Psoas muscle (tissue), 7 donors: ENCODE measurements at regions not wholly inside any gene's neighbourhood (a gene's known extent, or its start where the extent isn't known, plus 50 kb on each side); places are given as distances from the start of the nearest gene placed in this dataset.

ENCODE experiments used
- ATAC-seq, 4 donors: fragments of 200-7000 bp; cut with Tn5 transposase; one replicate each; pipeline ENCODE4 v1.9.1; 2020; ENCODE audit warnings: moderate library complexity in 3 of 4, mild to moderate bottlenecking in 2 of 4
- DNase-seq, 2 donors: peaks; one replicate each; pipeline ENCODE4 v3.0.0-alpha.2; 2020
- H3K27ac ChIP-seq: fragments of 200-600 bp; one replicate; pipeline ENCODE4 v1.8.0; 2022
- H3K27me3 ChIP-seq, 3 donors: fragments of 200-600 bp in 1 of 3; one replicate each; pipeline versions ENCODE4 v1.6.1 to v1.8.0; 2013 to 2022; ENCODE audit warnings: low read length in 2 of 3, mild to moderate bottlenecking in 2 of 3, moderate library complexity in 1 of 3; ENCODE audit not compliant: insufficient read depth in 3 of 3
- H3K36me3 ChIP-seq, 2 donors: fragments of 200-600 bp in 1 of 2; one replicate each; pipeline versions ENCODE4 v1.6.1 to v1.8.0; 2013 to 2022; ENCODE audit warnings: low read depth in 1 of 2, mild to moderate bottlenecking in 1 of 2, moderate library complexity in 1 of 2; ENCODE audit not compliant: insufficient read depth in 1 of 2
- H3K4me1 ChIP-seq: fragments of 200-600 bp; one replicate; pipeline ENCODE4 v1.8.0; 2022
- H3K4me3 ChIP-seq: fragments of 200-600 bp; one replicate; pipeline ENCODE4 v1.8.0; 2022; ENCODE audit warnings: mild to moderate bottlenecking
- H3K9me3 ChIP-seq: fragments of 200-600 bp; one replicate; pipeline ENCODE4 v1.8.0; 2022
- CTCF ChIP-seq: fragments of 200-600 bp; IDR thresholded peaks from one replicate; pipeline ENCODE4 v1.8.0; 2022; ENCODE audit warnings: antibody characterized with exemption
- WGBS, 3 donors: extraction: QIAGEN DNeasy Blood & Tissue Kit; methylation state at CpG; one replicate each; pipeline versions ENCODE4 v1.1.6 to v1.1.7; 2013; 5-methylcytosine and 5-hydroxymethylcytosine counted together
- intact Hi-C, 2 donors: fragments of 100-400 bp; cut with DNase I; formaldehyde crosslinking; loops; one replicate each; pipeline versions ENCODE4 v1.11.0 to v1.14.2; 2022
- donor health status: healthy with polysubstance abuse.
- donor health status: DM: no; HTN: no; CAD: no; lungs with moderate emphysema.
- donor health status: Bipolar disorder and iron deficiency.
- donor health status: healthy.
- donor health status: DM: yes; HTN: yes; CAD: no.
- donor health status: DM: no; HTN: no; CAD: no.
- donor health status: DM: yes; HTN: yes; CAD: no.

- Histone ChIP-seq H3K9me3 (no peaks in the 10 kb centered on the region), H3K27me3 (no peaks in the 10 kb centered on the region), H3K27ac (peak overlapping the region; percentile 89), H3K4me1 (peaks cover 83% of the 10 kb centered on the region), H3K4me3 (no peak overlapping the region), H3K36me3 (no peaks in the 10 kb centered on the region)
- intact Hi-C loops, result no loop called here
- no peak for TF ChIP-seq CTCF
- DNase-seq (no peak), ATAC-seq (peak; percentile 85 to 90 (median 89))
- WGBS, 3 donors, result 15 to 25% (median 18%) methylated on average over 2 of the region's 2 CpGs
Measured at GRCh38 chr6:56798163-56798562, 155.5 kb upstream of the DST start.

- Histone ChIP-seq H3K4me1 (peaks cover 76% of the 10 kb centered on the region), H3K36me3 (no peaks in the 10 kb centered on the region), H3K27ac (peak overlapping the region; percentile 89), H3K9me3 (no peaks in the 10 kb centered on the region), H3K4me3 (no peak overlapping the region), H3K27me3 (no peaks in the 10 kb centered on the region)
- intact Hi-C loops, result no loop called here
- ATAC-seq (no peak), DNase-seq (no peak)
- no peak for TF ChIP-seq CTCF
- WGBS, 3 donors, result 28 to 48% (median 33%) methylated on average over 1 of the region's 1 CpG
Measured at GRCh38 chr6:56796196-56796532, 153.5 kb upstream of the DST start.

- DNase-seq (no peak), ATAC-seq (no peak)
- Histone ChIP-seq H3K9me3 (no peaks in the 10 kb centered on the region), H3K36me3 (no peaks in the 10 kb centered on the region), H3K4me3 (no peak overlapping the region), H3K27ac (peak overlapping the region; percentile 89), H3K27me3 (no peaks in the 10 kb centered on the region), H3K4me1 (peaks cover 82% of the 10 kb centered on the region)
- TF ChIP-seq CTCF, result no peak
- 76 to 88% (median 81%) methylated on average over 6 of the region's 6 CpGs for WGBS, 3 donors
- intact Hi-C loops, result no loop called here
Measured at GRCh38 chr6:56795466-56796195, 152.9 kb upstream of the DST start.

GRCh38 chr6:56794421-56794820, 151.7 kb upstream of the DST start:
- Histone ChIP-seq H3K27me3 (no peaks in the 10 kb centered on the region), H3K4me3 (peak overlapping the region; percentile 35), H3K9me3 (no peaks in the 10 kb centered on the region), H3K36me3 (no peaks in the 10 kb centered on the region), H3K4me1 (peaks cover 87% of the 10 kb centered on the region), H3K27ac (peak overlapping the region; percentile 89)
- TF ChIP-seq CTCF, result no peak
- ATAC-seq (peak in 1 of 4 donors; percentile 17), DNase-seq (no peak)
- intact Hi-C loops, result no loop called here

GRCh38 chr6:56793938-56794337, 151.2 kb upstream of the DST start:
- TF ChIP-seq CTCF, result no peak
- Histone ChIP-seq H3K9me3 (no peaks in the 10 kb centered on the region), H3K36me3 (no peaks in the 10 kb centered on the region), H3K4me1 (peaks cover 87% of the 10 kb centered on the region), H3K27ac (peak overlapping the region; percentile 89), H3K4me3 (peak overlapping the region; percentile 35), H3K27me3 (no peaks in the 10 kb centered on the region)
- DNase-seq (no peak), ATAC-seq (peak; percentile 29 to 77 (median 70))
- 38 to 48% (median 45%) methylated on average over 2 of the region's 2 CpGs for WGBS, 3 donors
- intact Hi-C loops, result no loop called here
